Mesenchymal stem cell (in vitro differentiated cells and primary cell): ENCODE measurements at regions not wholly inside any gene's neighbourhood (a gene's known extent, or its start where the extent isn't known, plus 50 kb on each side); places are given as distances from the start of the nearest gene placed in this dataset.

Experiments
- DNase-seq: peaks from one replicate; pipeline ENCODE4 v3.0.0-alpha.2; 2013
- H2AFZ ChIP-seq: one replicate; pipeline ENCODE4 v1.6.1; 2013; ENCODE audit warnings: low read depth, mild to moderate bottlenecking, control low read depth, inconsistent platforms, low read length, moderate library complexity
- H2AK5ac ChIP-seq: 2 replicates; pipeline ENCODE4 v1.6.1; 2013; ENCODE audit warnings: low read length, moderate library complexity, mild to moderate bottlenecking, inconsistent platforms; ENCODE audit not compliant: severe bottlenecking
- H2BK120ac ChIP-seq: one replicate; pipeline ENCODE4 v1.6.1; 2013; ENCODE audit warnings: low read depth, mild to moderate bottlenecking, inconsistent platforms, low read length, moderate library complexity
- H2BK12ac ChIP-seq, 2 experiments: one replicate each; pipeline ENCODE4 v1.6.1; 2013; ENCODE audit warnings: inconsistent platforms in 2 of 2, low read length in 2 of 2, mild to moderate bottlenecking in 2 of 2, moderate library complexity in 2 of 2, control low read depth in 1 of 2
- H2BK15ac ChIP-seq: one replicate; pipeline ENCODE4 v1.6.1; 2013; ENCODE audit warnings: mild to moderate bottlenecking, low read depth, inconsistent platforms; ENCODE audit not compliant: poor library complexity, severe bottlenecking
- H2BK5ac ChIP-seq: 2 replicates; pipeline ENCODE4 v1.6.1; 2013; ENCODE audit warnings: low read depth, mild to moderate bottlenecking, low read length, control low read depth, inconsistent platforms; ENCODE audit not compliant: poor library complexity, severe bottlenecking
- H3K14ac ChIP-seq, 2 experiments: one replicate each; pipeline ENCODE4 v1.6.1; 2013; ENCODE audit warnings: inconsistent platforms in 2 of 2, low read length in 2 of 2, control low read depth in 1 of 2, mild to moderate bottlenecking in 1 of 2, moderate library complexity in 1 of 2
- H3K18ac ChIP-seq, 2 experiments: one replicate each; pipeline ENCODE4 v1.6.1; 2013; ENCODE audit warnings: inconsistent platforms in 2 of 2, low read length in 2 of 2, control low read depth in 1 of 2, low read depth in 1 of 2, mild to moderate bottlenecking in 1 of 2
- H3K23ac ChIP-seq, 2 experiments: one replicate each; pipeline ENCODE4 v1.6.1; 2013; ENCODE audit warnings: inconsistent platforms in 2 of 2, low read length in 2 of 2, mild to moderate bottlenecking in 2 of 2, moderate library complexity in 2 of 2, control low read depth in 1 of 2
- H3K27ac ChIP-seq: 2 replicates; pipeline ENCODE4 v1.5.1; 2013; ENCODE audit warnings: mild to moderate bottlenecking, moderate library complexity, low read length, control low read depth, inconsistent platforms; ENCODE audit not compliant: poor library complexity, severe bottlenecking
- H3K27me3 ChIP-seq, 2 experiments: 2 replicates each; pipeline versions ENCODE4 v1.6.1 to v1.7.0; 2013; ENCODE audit warnings: low read length in 2 of 2, mild to moderate bottlenecking in 2 of 2, moderate library complexity in 2 of 2, control low read depth in 1 of 2, inconsistent platforms in 1 of 2; ENCODE audit not compliant: control insufficient read depth in 1 of 2, insufficient read depth in 1 of 2
- H3K36me3 ChIP-seq, 2 experiments: 2 replicates each; pipeline versions ENCODE4 v1.6.1 to v1.7.0; 2013; ENCODE audit warnings: low read length in 2 of 2, control low read depth in 1 of 2, inconsistent platforms in 1 of 2, low read depth in 1 of 2, mild to moderate bottlenecking in 1 of 2; ENCODE audit not compliant: insufficient read depth in 2 of 2, control insufficient read depth in 1 of 2
- H3K4ac ChIP-seq, 2 experiments: one replicate each; pipeline ENCODE4 v1.6.1; 2013; ENCODE audit warnings: inconsistent platforms in 2 of 2, low read length in 2 of 2, mild to moderate bottlenecking in 2 of 2, moderate library complexity in 2 of 2, control low read depth in 1 of 2, low read depth in 1 of 2
- H3K4me1 ChIP-seq: 2 replicates; pipeline ENCODE4 v1.6.1; 2013; ENCODE audit warnings: low read depth, low read length, control low read depth; ENCODE audit not compliant: control insufficient read depth, insufficient read depth
- H3K4me2 ChIP-seq: 2 replicates; pipeline ENCODE4 v1.6.1; 2013; ENCODE audit warnings: low read length, mild to moderate bottlenecking, inconsistent platforms; ENCODE audit not compliant: poor library complexity, severe bottlenecking
- H3K4me3 ChIP-seq, 2 experiments: 2 replicates each; pipeline versions ENCODE4 v1.5.1 to v1.7.0; 2013; ENCODE audit warnings: low read length in 2 of 2, mild to moderate bottlenecking in 2 of 2, control low read depth in 1 of 2, low read depth in 1 of 2; ENCODE audit not compliant: insufficient read depth in 1 of 2
- H3K79me1 ChIP-seq: replicated peaks from 2 replicates; pipeline ENCODE4 v1.6.1; 2013; ENCODE audit warnings: mild to moderate bottlenecking, control low read depth, low read length, inconsistent platforms; ENCODE audit not compliant: poor library complexity, severe bottlenecking
- H3K9ac ChIP-seq: 2 replicates; pipeline ENCODE4 v1.7.0; 2013; ENCODE audit warnings: mild to moderate bottlenecking, low read length, moderate library complexity
- H3K9me3 ChIP-seq: 2 replicates; pipeline ENCODE4 v1.7.0; 2013; ENCODE audit warnings: mild to moderate bottlenecking, low read length; ENCODE audit not compliant: control insufficient read depth
- H4K8ac ChIP-seq: one replicate; pipeline ENCODE4 v1.6.1; 2013; ENCODE audit warnings: inconsistent platforms, mild to moderate bottlenecking, low read length, moderate library complexity
- H4K91ac ChIP-seq: one replicate; pipeline ENCODE4 v1.6.1; 2013; ENCODE audit warnings: mild to moderate bottlenecking, low read length, inconsistent platforms
- WGBS: methylation state at CpG from one replicate; pipeline ENCODE4 v1.1.7; 2013; ENCODE audit warnings: mixed read lengths; 5-methylcytosine and 5-hydroxymethylcytosine counted together

DNA sequence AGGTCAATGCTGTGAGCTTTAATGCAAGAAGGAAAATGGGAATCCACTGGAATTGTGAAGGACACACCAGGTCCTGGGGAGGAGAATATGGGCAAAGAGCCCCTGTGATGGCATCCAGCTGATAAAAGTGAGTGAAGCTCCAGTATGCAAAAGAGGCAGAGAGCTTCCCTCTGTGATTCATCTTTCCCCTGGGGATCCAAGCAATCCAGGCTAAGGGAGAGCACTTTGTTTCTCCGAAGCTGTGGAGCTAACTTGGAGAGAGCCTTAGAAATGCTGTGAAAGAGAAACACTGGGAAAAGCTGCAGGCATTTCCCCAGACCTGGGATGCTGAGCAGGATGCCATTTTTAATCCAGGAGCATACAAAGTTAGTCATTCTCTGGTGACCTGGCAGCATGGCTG lies 489.5 kb downstream of the SH2D4B start:
- no peaks in the 10 kb centered on the region for H3K36me3 ChIP-seq
- no peak overlapping the region for H3K4ac ChIP-seq
- no peak overlapping the region for H4K91ac ChIP-seq
- no peaks in the 10 kb centered on the region for H3K4me1 ChIP-seq
- no peak overlapping the region for H4K8ac ChIP-seq
- H2BK15ac ChIP-seq, result no peak overlapping the region
- no peak overlapping the region for H2BK5ac ChIP-seq
- H3K23ac ChIP-seq, result no peak overlapping the region
- no peak overlapping the region for H3K27ac ChIP-seq
- H2AFZ ChIP-seq, result no peak overlapping the region
- H3K9me3 ChIP-seq, result no peaks in the 10 kb centered on the region
- no peak overlapping the region for H2BK12ac ChIP-seq
- no peak overlapping the region for H3K14ac ChIP-seq
- H2BK120ac ChIP-seq, result no peak overlapping the region
- 31% methylated on average over 1 of the region's 1 CpG for WGBS
- H3K27me3 ChIP-seq, result no peaks in the 10 kb centered on the region
- H3K4me2 ChIP-seq, result no peak overlapping the region
- H3K9ac ChIP-seq, result peak overlapping the region; percentile 42
- H3K18ac ChIP-seq, result no peak overlapping the region
- peak overlapping the region in 1 of 2 experiments; percentile 23 for H3K4me3 ChIP-seq
- no peak overlapping the region for H2AK5ac ChIP-seq
- H3K79me1 ChIP-seq, result no peaks in the 10 kb centered on the region
- peak; percentile 56 for DNase-seq

DNA sequence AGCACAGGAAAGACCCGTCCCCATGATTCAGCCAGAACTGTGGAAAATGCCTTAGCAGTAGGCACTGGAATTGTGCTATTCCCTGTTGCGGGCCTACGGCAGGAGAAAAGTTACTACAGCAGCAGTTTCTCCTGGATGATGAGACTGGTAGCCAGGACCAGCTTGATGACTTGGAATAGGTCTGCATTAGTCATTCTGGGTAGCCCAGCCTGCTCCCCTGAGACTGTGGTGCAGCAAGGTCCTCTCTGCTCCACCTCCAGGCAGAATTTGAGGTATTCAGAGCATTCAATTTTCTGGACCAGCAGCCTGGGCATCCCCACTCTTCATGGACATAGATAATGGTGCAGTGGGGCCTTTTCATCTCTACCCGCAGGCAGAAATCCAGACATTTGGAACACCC lies 490.0 kb downstream of the SH2D4B start:
- Histone ChIP-seq H3K14ac (no peak overlapping the region), H2BK120ac (no peak overlapping the region), H3K9me3 (no peaks in the 10 kb centered on the region), H2BK15ac (peak overlapping the region; percentile 3), H2BK5ac (no peak overlapping the region), H3K23ac (no peak overlapping the region), H3K4me2 (no peak overlapping the region), H4K8ac (no peak overlapping the region), H3K27ac (no peak overlapping the region), H3K4me1 (no peaks in the 10 kb centered on the region), H4K91ac (no peak overlapping the region), H3K9ac (peak overlapping the region; percentile 42), H2BK12ac (no peak overlapping the region), H3K36me3 (no peaks in the 10 kb centered on the region), H3K27me3 (no peaks in the 10 kb centered on the region), H2AK5ac (no peak overlapping the region), H3K18ac (no peak overlapping the region), H3K79me1 (no peaks in the 10 kb centered on the region), H2AFZ (no peak overlapping the region), H3K4me3 (peak overlapping the region in 1 of 2 experiments; percentile 23), H3K4ac (no peak overlapping the region)
- WGBS, result 93% methylated on average over 4 of the region's 4 CpGs
- no peak for DNase-seq

DNA sequence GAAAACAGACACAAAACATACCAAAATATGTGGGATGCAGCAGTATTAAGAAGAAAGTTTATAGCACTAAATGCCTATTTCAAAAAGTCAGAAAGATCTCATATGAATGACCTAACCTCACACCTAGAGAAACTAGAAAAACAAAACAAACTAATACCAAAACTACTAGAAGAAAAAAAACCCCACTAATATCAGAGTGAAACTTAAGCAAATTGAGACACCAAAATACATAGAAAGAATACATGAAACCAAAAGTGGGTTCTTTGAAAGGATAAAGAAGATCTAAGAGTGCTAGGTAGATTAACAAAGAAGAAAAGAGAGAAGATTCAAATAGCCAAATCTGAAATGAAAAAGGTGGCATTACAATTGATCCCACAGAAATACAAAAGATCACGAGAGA lies 494.1 kb downstream of the SH2D4B start:
- Histone ChIP-seq H3K9me3 (peaks cover 16% of the 10 kb centered on the region), H3K18ac (no peak overlapping the region), H3K4me2 (no peak overlapping the region), H3K36me3 (no peaks in the 10 kb centered on the region), H3K27me3 (no peaks in the 10 kb centered on the region), H2BK5ac (no peak overlapping the region), H3K4me1 (no peaks in the 10 kb centered on the region), H3K14ac (no peak overlapping the region), H2AFZ (no peak overlapping the region), H4K91ac (no peak overlapping the region), H3K4me3 (no peak overlapping the region), H2BK12ac (no peak overlapping the region), H3K79me1 (no peaks in the 10 kb centered on the region), H3K23ac (no peak overlapping the region), H2BK120ac (no peak overlapping the region), H3K9ac (no peak overlapping the region), H4K8ac (no peak overlapping the region), H2AK5ac (no peak overlapping the region), H3K27ac (no peak overlapping the region), H2BK15ac (no peak overlapping the region), H3K4ac (no peak overlapping the region)
- DNase-seq, result no peak
- WGBS, result 78% methylated on average over 1 of the region's 1 CpG

DNA sequence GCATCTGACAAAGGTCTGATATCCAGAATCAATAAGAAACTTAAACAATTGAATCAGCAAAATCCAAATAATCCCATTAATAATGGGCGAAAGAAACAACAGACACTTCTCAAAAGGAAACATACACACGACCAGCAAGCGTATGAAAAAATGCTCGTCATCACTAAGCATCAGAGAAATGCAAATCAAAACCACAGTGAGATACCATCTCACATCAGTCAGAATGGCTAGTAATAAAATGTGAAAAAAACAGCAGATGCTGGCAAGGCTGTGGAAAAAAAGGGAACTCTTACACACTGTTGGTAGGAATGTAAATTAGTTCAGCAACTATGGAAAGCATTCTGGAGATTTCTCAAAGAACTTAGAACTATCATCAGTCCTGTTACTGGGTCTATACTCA lies 496.7 kb downstream of the SH2D4B start:
- Histone ChIP-seq H3K4ac (no peak overlapping the region), H3K36me3 (no peaks in the 10 kb centered on the region), H2BK120ac (no peak overlapping the region), H3K79me1 (no peaks in the 10 kb centered on the region), H2BK5ac (no peak overlapping the region), H3K4me2 (no peak overlapping the region), H3K18ac (no peak overlapping the region), H3K23ac (no peak overlapping the region), H4K91ac (no peak overlapping the region), H3K27ac (no peak overlapping the region), H3K9ac (no peak overlapping the region), H2AK5ac (no peak overlapping the region), H3K4me1 (no peaks in the 10 kb centered on the region), H2AFZ (no peak overlapping the region), H3K27me3 (no peaks in the 10 kb centered on the region), H3K9me3 (peaks cover 35% of the 10 kb centered on the region), H2BK12ac (no peak overlapping the region), H4K8ac (no peak overlapping the region), H2BK15ac (no peak overlapping the region), H3K14ac (no peak overlapping the region), H3K4me3 (no peak overlapping the region)
- 82% methylated on average over 3 of the region's 4 CpGs for WGBS
- peak; percentile 38 for DNase-seq
